Chondrocyte (in vitro differentiated cells): ENCODE measurements at regions not wholly inside any gene's neighbourhood (a gene's known extent, or its start where the extent isn't known, plus 50 kb on each side); places are given as distances from the start of the nearest gene placed in this dataset.

ENCODE experiments used
- DNase-seq: peaks from one replicate; pipeline ENCODE4 v3.0.0; 2021; ENCODE audit warnings: mixed read lengths, low spot score
- H3K27ac Mint-ChIP-seq: one replicate; pipeline ENCODE4 v1.8.0; 2021; ENCODE audit warnings: mild to moderate bottlenecking, moderate library complexity, mixed read lengths; ENCODE audit not compliant: unreplicated experiment
- H3K27me3 Mint-ChIP-seq: 2 replicates; pipeline ENCODE4 v1.8.0; 2021; ENCODE audit warnings: low read depth, mixed read lengths
- H3K36me3 Mint-ChIP-seq: 2 replicates; pipeline ENCODE4 v1.8.0; 2021; ENCODE audit warnings: low read depth, mixed read lengths
- H3K4me1 Mint-ChIP-seq: 2 replicates; pipeline ENCODE4 v1.8.0; 2021; ENCODE audit warnings: low read depth, mild to moderate bottlenecking, mixed read lengths
- H3K4me3 Mint-ChIP-seq: one replicate; pipeline ENCODE4 v1.8.0; 2021; ENCODE audit warnings: mild to moderate bottlenecking, moderate library complexity, mixed read lengths; ENCODE audit not compliant: unreplicated experiment
- H3K9me3 Mint-ChIP-seq: 2 replicates; pipeline ENCODE4 v1.8.0; 2021; ENCODE audit warnings: low read depth, mixed read lengths
- CTCF ChIP-seq: fragments of 200-600 bp; sonication (generic); IDR thresholded peaks from 2 replicates; pipeline ENCODE4 v1.5.0; 2021; ENCODE audit warnings: antibody characterized with exemption, mild to moderate bottlenecking, moderate library complexity

- Mint-ChIP-seq H3K4me3 (no peak overlapping the region), H3K27ac (no peak overlapping the region), H3K36me3 (no peaks in the 10 kb centered on the region), H3K9me3 (peaks cover 4% of the 10 kb centered on the region), H3K27me3 (no peaks in the 10 kb centered on the region), H3K4me1 (peaks cover 44% of the 10 kb centered on the region)
- no peak for DNase-seq
- no peak for TF ChIP-seq CTCF
These were observed 390.9 kb upstream of the PRICKLE1 start for GRCh38 chr12:42980441-42980840.

GRCh38 chr12:42979746-42980145 is 390.2 kb upstream of the PRICKLE1 start:
- no peak for TF ChIP-seq CTCF
- H3K36me3 Mint-ChIP-seq = no peaks in the 10 kb centered on the region
- H3K9me3 Mint-ChIP-seq = peaks cover 9% of the 10 kb centered on the region
- peaks cover 42% of the 10 kb centered on the region for H3K4me1 Mint-ChIP-seq
- no peak overlapping the region for H3K4me3 Mint-ChIP-seq
- no peak overlapping the region for H3K27ac Mint-ChIP-seq
- no peaks in the 10 kb centered on the region for H3K27me3 Mint-ChIP-seq
- DNase-seq = no peak

GRCh38 chr12:42978708-42979107 is 389.2 kb upstream of the PRICKLE1 start:
- H3K4me1 Mint-ChIP-seq = peaks cover 44% of the 10 kb centered on the region
- no peak for DNase-seq
- no peaks in the 10 kb centered on the region for H3K36me3 Mint-ChIP-seq
- peaks cover 9% of the 10 kb centered on the region for H3K9me3 Mint-ChIP-seq
- no peak overlapping the region for H3K27ac Mint-ChIP-seq
- H3K4me3 Mint-ChIP-seq = no peak overlapping the region
- no peak for TF ChIP-seq CTCF
- H3K27me3 Mint-ChIP-seq = no peaks in the 10 kb centered on the region

- Mint-ChIP-seq H3K36me3 (no peaks in the 10 kb centered on the region), H3K4me1 (peaks cover 35% of the 10 kb centered on the region), H3K9me3 (peaks cover 9% of the 10 kb centered on the region), H3K27me3 (no peaks in the 10 kb centered on the region), H3K27ac (no peak overlapping the region), H3K4me3 (no peak overlapping the region)
- no peak for DNase-seq
- TF ChIP-seq CTCF = no peak
These were observed 388.1 kb upstream of the PRICKLE1 start for GRCh38 chr12:42977451-42978230.

- Mint-ChIP-seq H3K4me1 (peaks cover 28% of the 10 kb centered on the region), H3K27ac (no peak overlapping the region), H3K36me3 (peaks cover 2% of the 10 kb centered on the region), H3K9me3 (peaks cover 15% of the 10 kb centered on the region), H3K4me3 (no peak overlapping the region), H3K27me3 (no peaks in the 10 kb centered on the region)
- no peak for DNase-seq
- no peak for TF ChIP-seq CTCF
These were observed 387.1 kb upstream of the PRICKLE1 start for GRCh38 chr12:42976620-42977019.
